Sigmoid colon (tissue), 6 donors: ENCODE measurements at regions not wholly inside any gene's neighbourhood (a gene's known extent, or its start where the extent isn't known, plus 50 kb on each side); places are given as distances from the start of the nearest gene placed in this dataset.

ENCODE experiments used
- DNase-seq: peaks from one replicate; pipeline ENCODE4 v3.0.0-alpha.2; 2019
- H3K27ac ChIP-seq, 4 donors: fragments of 200-600 bp; sonication (generic); one replicate each; pipeline ENCODE4 v1.5.1; 2016 to 2019; ENCODE audit warnings: mild to moderate bottlenecking in 1 of 4
- H3K27me3 ChIP-seq, 3 donors: fragments of 200-600 bp; sonication (generic); one replicate each; pipeline ENCODE4 v1.5.1; 2019; ENCODE audit warnings: mild to moderate bottlenecking in 1 of 3
- H3K36me3 ChIP-seq, 4 donors: fragments of 200-600 bp; sonication (generic); one replicate each; pipeline ENCODE4 v1.5.1; 2016 to 2019
- H3K4me1 ChIP-seq, 4 donors: fragments of 200-600 bp; sonication (generic); one replicate each; pipeline ENCODE4 v1.5.1; 2017 to 2019
- H3K4me3 ChIP-seq, 4 donors: fragments of 200-600 bp; sonication (generic); one replicate each; pipeline ENCODE4 v1.5.1; 2017 to 2019; ENCODE audit warnings: mild to moderate bottlenecking in 2 of 4, moderate library complexity in 1 of 4
- H3K9me3 ChIP-seq, 4 donors: fragments of 200-600 bp in 3 of 4; sonication (generic) in 3 of 4; one replicate each; pipeline versions ENCODE4 v1.5.1 to v1.6.1; 2013 to 2019
- EP300 ChIP-seq, 4 donors: sonication (generic); formaldehyde crosslinking; IDR thresholded peaks; one replicate each; pipeline ENCODE4 v1.6.1; 2017; ENCODE audit warnings: antibody characterized with exemption in 4 of 4
- POLR2A ChIP-seq, 2 donors: fragments of 450-650 bp; IDR thresholded peaks; one replicate each; pipeline ENCODE4 v1.6.1; 2016; ENCODE audit warnings: antibody characterized with exemption in 2 of 2, mild to moderate bottlenecking in 2 of 2, moderate library complexity in 2 of 2
- POLR2AphosphoS5 ChIP-seq, 4 donors: sonication (generic); formaldehyde crosslinking; IDR thresholded peaks; one replicate each; pipeline ENCODE4 v1.6.1; 2017; ENCODE audit warnings: antibody characterized with exemption in 4 of 4
- WGBS, 2 donors: extraction: QIAGEN DNeasy Blood & Tissue Kit; methylation state at CpG; one replicate each; pipeline ENCODE4 v1.1.7; 2013; 5-methylcytosine and 5-hydroxymethylcytosine counted together
- intact Hi-C: fragments of 100-400 bp; cut with DNase I; formaldehyde crosslinking; loops from one replicate; pipeline ENCODE4 v1.15.1; 2023
- TF ChIP-seq, protein P1 (sequence below), 4 experiments: fragments of 450-650 bp in 3 of 4; fragments of 200-600 bp in 1 of 4; IDR thresholded peaks; one replicate each; pipeline ENCODE4 v1.5.1; 2016 to 2019; ENCODE audit warnings: antibody characterized with exemption in 4 of 4, mild to moderate bottlenecking in 3 of 4, moderate library complexity in 2 of 4
- donor health status: healthy with polysubstance abuse.
- donor health status: healthy.

DNA sequence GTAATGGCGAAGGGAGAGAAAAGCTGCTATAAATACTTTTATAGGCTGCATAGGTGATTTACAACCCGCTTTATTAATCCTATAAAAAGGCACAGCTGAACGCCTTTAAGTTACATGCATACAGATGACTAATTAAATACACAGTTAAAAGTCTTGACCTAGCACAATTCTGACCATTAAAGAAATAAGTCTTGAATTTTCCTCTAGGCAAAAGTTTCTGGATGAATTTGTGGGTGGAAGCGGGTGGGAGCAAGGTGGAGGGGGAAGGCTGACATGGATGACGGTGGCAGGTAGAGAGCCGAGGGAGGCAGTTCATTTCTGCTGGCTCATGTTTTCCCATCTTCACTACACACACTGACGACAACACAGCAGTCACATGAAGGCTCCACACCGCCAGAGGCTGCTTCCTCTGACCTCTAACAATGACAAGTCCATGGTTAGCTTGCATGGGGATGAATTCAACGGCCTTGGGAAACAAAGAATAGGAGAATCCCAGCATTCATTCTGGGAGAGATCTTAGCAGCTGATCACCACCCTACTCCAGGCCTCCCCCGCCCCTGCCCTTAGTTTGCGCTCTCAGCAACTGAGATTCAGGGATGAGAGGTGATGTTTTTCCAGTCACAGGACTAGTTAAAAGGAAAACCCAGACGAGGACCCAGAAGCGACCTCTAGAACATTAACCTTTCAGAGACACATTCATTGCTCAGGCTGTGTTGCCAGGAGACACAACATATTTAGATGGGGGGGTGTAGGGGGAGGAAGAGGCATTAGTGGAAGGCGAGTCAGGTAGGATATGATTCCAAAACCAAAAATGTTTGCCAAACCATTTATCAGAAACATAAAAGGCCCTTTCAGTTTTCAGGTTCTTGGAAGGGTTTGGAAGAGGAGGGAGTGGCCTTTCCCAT is 329.3 kb downstream of the PIK3R1 start:
- TF ChIP-seq EP300 (IDR thresholded peaks at IDR 0.05) (peak in 2 of 4 donors; percentile 15 to 27), POLR2A (IDR thresholded peaks at IDR 0.05) (no peak), POLR2AphosphoS5 (IDR thresholded peaks at IDR 0.05) (peak in 1 of 4 donors; percentile 43)
- TF ChIP-seq, protein P1, sequence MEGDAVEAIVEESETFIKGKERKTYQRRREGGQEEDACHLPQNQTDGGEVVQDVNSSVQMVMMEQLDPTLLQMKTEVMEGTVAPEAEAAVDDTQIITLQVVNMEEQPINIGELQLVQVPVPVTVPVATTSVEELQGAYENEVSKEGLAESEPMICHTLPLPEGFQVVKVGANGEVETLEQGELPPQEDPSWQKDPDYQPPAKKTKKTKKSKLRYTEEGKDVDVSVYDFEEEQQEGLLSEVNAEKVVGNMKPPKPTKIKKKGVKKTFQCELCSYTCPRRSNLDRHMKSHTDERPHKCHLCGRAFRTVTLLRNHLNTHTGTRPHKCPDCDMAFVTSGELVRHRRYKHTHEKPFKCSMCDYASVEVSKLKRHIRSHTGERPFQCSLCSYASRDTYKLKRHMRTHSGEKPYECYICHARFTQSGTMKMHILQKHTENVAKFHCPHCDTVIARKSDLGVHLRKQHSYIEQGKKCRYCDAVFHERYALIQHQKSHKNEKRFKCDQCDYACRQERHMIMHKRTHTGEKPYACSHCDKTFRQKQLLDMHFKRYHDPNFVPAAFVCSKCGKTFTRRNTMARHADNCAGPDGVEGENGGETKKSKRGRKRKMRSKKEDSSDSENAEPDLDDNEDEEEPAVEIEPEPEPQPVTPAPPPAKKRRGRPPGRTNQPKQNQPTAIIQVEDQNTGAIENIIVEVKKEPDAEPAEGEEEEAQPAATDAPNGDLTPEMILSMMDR (IDR thresholded peaks at IDR 0.05): no peak
- WGBS, 2 donors: 36 to 70% methylated on average over 14 of the region's 14 CpGs
- DNase-seq: no peak
- Histone ChIP-seq H3K4me3 (no peak overlapping the region), H3K27me3 (no peaks in the 10 kb centered on the region), H3K9me3 (no peaks in the 10 kb centered on the region), H3K36me3 (no peaks in the 10 kb centered on the region), H3K27ac (peak overlapping the region in 2 of 4 donors; percentile 33 to 53), H3K4me1 (peaks cover 0 to 23% (median 12%) of the 10 kb centered on the region in 4 donors)
- intact Hi-C loops: no loop called here

DNA sequence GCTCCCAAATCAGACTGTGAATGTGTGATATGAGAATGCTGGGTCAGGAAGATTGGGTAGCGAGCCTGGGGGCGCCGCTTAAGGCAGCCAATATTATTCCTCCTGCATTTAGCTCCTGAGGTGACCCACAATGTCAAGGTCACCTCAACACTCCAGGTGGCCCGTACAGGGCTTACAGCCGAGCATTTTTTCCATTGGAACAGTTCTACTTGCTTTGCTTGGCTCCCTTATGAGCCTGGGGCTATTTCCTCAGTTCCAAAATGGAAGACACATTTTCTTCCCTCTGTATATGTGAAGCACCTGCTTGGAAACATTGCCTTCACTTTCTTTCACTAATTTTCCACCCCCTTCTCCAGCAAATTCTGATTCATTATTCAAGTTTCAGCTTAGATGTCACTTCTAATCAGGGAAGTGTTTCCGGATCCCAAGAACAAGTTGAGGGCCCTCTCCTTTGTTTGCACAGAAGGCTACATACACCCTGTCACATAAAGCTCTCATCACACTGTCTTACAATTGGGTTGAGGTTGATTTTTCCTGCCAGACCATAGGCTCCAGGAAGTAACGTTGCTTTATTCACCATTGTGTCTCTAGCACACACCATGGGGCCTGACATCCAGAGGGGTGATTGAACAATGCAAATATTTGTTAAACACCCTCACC is 330.2 kb downstream of the PIK3R1 start:
- DNase-seq: no peak
- no peaks in the 10 kb centered on the region for H3K9me3 ChIP-seq
- intact Hi-C loops: no loop called here
- H3K36me3 ChIP-seq: no peaks in the 10 kb centered on the region
- WGBS, 2 donors: 81 to 84% methylated on average over 7 of the region's 7 CpGs
- H3K4me3 ChIP-seq: no peak overlapping the region
- H3K27me3 ChIP-seq: no peaks in the 10 kb centered on the region
- no peak for TF ChIP-seq EP300 (IDR thresholded peaks at IDR 0.05)
- TF ChIP-seq, protein P1 (IDR thresholded peaks at IDR 0.05): no peak
- TF ChIP-seq POLR2AphosphoS5 (IDR thresholded peaks at IDR 0.05): no peak
- no peak for TF ChIP-seq POLR2A (IDR thresholded peaks at IDR 0.05)
- peak overlapping the region in 1 of 4 donors; percentile 53 for H3K27ac ChIP-seq
- H3K4me1 ChIP-seq: peaks cover 0 to 23% (median 12%) of the 10 kb centered on the region in 4 donors

DNA sequence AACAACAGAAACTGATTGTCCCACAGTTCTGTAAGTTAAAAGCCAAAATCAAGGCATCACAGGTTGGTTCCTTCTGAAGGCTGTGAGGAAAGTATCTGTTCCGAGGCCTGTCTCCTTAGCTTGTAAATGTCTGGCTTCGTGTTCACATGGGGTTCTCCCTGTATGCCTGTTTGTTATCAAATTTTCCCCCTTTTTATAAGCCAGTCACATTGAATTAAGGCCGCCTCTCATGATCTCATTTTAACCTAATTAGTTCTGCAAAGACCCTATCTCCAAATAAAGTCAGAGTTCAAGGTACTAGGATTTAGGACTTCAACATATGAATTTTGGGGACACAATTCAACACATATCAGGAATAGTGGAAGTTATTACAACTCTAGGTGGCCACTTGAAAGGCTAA is 331.5 kb downstream of the PIK3R1 start:
- no peak for TF ChIP-seq POLR2AphosphoS5 (IDR thresholded peaks at IDR 0.05)
- TF ChIP-seq, protein P1 (IDR thresholded peaks at IDR 0.05): no peak
- no peak for TF ChIP-seq POLR2A (IDR thresholded peaks at IDR 0.05)
- no peak for TF ChIP-seq EP300 (IDR thresholded peaks at IDR 0.05)
- intact Hi-C loops: no loop called here
- no peaks in the 10 kb centered on the region for H3K27me3 ChIP-seq
- WGBS, 2 donors: 87 to 96% methylated on average over 3 of the region's 3 CpGs
- peak overlapping the region in 1 of 4 donors; percentile 5 for H3K27ac ChIP-seq
- H3K4me1 ChIP-seq: peaks cover 0 to 23% (median 12%) of the 10 kb centered on the region in 4 donors
- no peaks in the 10 kb centered on the region for H3K36me3 ChIP-seq
- no peak overlapping the region for H3K4me3 ChIP-seq
- no peak for DNase-seq
- H3K9me3 ChIP-seq: no peaks in the 10 kb centered on the region

DNA sequence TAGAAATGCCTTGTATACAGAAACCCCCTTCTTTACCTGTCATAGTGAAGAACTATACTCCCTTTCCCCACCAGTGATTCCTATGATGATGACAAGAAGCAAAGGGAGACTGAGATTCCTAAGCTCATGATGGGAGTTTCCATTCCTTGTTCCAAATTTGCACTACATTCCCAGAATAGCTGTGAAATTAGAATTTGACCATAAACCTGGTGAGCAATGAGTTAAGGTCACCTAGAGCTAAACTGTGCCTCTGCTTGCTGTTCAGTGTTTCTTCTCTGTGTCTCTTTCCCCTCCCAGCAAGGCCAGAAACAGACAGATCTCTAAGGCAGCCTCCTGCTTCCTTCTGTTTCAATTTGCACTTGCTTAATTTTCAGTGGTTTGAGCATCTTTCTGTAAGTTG is 332.1 kb downstream of the PIK3R1 start:
- H3K27ac ChIP-seq: peak overlapping the region in 1 of 4 donors; percentile 5
- intact Hi-C loops: no loop called here

More for the DNA sequence above, 332.1 kb downstream of the PIK3R1 start:
- Histone ChIP-seq H3K9me3 (no peaks in the 10 kb centered on the region), H3K4me1 (peaks cover 0 to 23% (median 12%) of the 10 kb centered on the region in 4 donors), H3K36me3 (no peaks in the 10 kb centered on the region), H3K4me3 (no peak overlapping the region), H3K27me3 (no peaks in the 10 kb centered on the region)
- TF ChIP-seq, protein P1 (IDR thresholded peaks at IDR 0.05): no peak
- no peak for TF ChIP-seq POLR2AphosphoS5 (IDR thresholded peaks at IDR 0.05)
- no peak for TF ChIP-seq POLR2A (IDR thresholded peaks at IDR 0.05)
- no peak for TF ChIP-seq EP300 (IDR thresholded peaks at IDR 0.05)
- DNase-seq: no peak
